ENCODE measurements at regions not wholly inside any gene's neighbourhood (a gene's known extent, or its start where the extent isn't known, plus 50 kb on each side); places are given as distances from the start of the nearest gene placed in this dataset.

DNA sequence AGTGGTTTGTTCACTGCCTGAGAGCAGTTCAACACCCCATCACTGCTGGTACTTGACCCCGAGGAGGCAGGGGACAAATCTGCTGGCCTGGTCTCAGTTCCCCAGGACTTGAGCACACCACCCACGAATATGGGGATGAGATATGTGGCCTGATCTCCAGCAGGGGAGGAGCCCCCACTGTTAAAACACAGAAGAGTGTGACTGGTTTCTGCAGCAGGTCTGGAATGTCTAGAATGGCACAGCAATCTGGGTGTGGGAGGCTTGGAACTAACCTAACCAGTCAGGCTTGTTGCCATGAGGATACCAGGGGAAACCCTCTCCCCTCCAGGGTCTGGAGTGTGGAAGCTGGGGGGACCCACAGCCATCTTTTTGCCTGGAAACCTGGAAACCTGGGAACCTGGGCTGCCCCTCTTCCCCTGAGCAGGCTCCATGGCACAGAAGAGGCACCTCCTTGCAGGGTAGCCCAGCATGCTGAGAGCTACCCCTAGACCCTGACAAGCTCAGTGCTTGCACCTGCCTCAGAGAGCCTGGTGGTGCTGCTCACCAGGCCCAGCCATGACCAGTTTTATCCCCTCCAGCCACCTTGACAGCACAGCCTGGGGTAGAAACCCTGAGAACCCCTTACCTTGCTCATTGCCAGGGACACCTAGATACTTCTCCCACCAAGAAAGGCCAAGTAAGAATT, 273.8 kb downstream of the LIG4 start (continued):
- TF ChIP-seq ZNF263 (CRISPR knock-in tag; IDR thresholded peaks at IDR 0.05; ENCODE audit: low read depth) (no peak), ZNF396 (CRISPR knock-in tag; IDR thresholded peaks at IDR 0.05; ENCODE audit: borderline replicate concordance) (no peak), NFYB (CRISPR knock-in tag; conservative IDR thresholded peaks at IDR 0.05; ENCODE audit: low read depth) (no peak), ZNF423 (CRISPR knock-in tag; IDR thresholded peaks at IDR 0.05) (no peak), NR2C2 (CRISPR knock-in tag; IDR thresholded peaks at IDR 0.05) (no peak), MXD4 (CRISPR knock-in tag; IDR thresholded peaks at IDR 0.05; ENCODE audit: borderline replicate concordance) (no peak), ERG (CRISPR knock-in tag; IDR thresholded peaks at IDR 0.05) (no peak), HMGA2 (CRISPR knock-in tag; IDR thresholded peaks at IDR 0.05) (no peak)

DNA sequence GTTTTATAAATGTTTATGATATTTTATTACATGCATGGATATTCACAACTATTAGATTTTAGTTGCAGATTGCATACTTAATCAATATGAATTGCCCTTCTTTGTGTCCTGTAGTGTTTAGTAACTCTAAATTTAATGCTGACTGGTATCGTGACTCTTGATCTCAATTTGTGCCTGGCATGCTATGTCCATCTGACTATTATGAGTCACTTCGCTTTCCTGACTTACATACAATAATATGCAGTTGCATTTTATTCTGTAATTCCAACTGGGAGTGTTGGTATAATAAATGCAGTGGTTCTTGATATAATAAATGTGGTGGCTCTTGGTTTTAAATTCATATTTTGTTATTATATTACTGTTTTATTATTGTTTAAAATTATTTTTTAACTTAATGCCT, 277.5 kb downstream of the LIG4 start:
- Mint-ChIP-seq H3K4me1 (no peaks in the 10 kb centered on the region), H3K36me3 (no peaks in the 10 kb centered on the region), H3K4me3 (no peak overlapping the region), H3K27me3 (ENCODE audit: low read depth) (no peaks in the 10 kb centered on the region), H3K27ac (no peak overlapping the region), H3K9me3 (no peaks in the 10 kb centered on the region)
- POLR2A ChIA-PET, result no interaction called here
- DNase-seq (ENCODE audit: low spot score), result no peak
- no peak for ATAC-seq
- CTCF ChIA-PET, result no interaction called here
- TF ChIP-seq ZNF425 (CRISPR knock-in tag; conservative IDR thresholded peaks at IDR 0.05), result no peak

GRCh38 chr13:107931056-107931455, 284.3 kb downstream of the LIG4 start:
- ChIA-PET POLR2A (no interaction called here), CTCF (no interaction called here)
- no peak overlapping the region for H3K4me3 Mint-ChIP-seq
- DNase-seq (ENCODE audit: low spot score) (no peak), ATAC-seq (no peak)
- H3K27ac Mint-ChIP-seq, result no peak overlapping the region
- 0 out of 2 replicates have a peak, but pooled peaks cover 3% of the 10 kb centered on the region for H3K4me1 Mint-ChIP-seq
- H3K27me3 Mint-ChIP-seq (ENCODE audit: low read depth), result no peaks in the 10 kb centered on the region
- TF ChIP-seq GABPB1 (CRISPR knock-in tag; IDR thresholded peaks at IDR 0.05) (no peak), MYBL2 (CRISPR knock-in tag; IDR thresholded peaks at IDR 0.05) (no peak), ZNF121 (CRISPR knock-in tag; IDR thresholded peaks at IDR 0.05) (no peak), ZNF281 (CRISPR knock-in tag; IDR thresholded peaks at IDR 0.05) (no peak), ZNF317 (CRISPR knock-in tag; IDR thresholded peaks at IDR 0.05; ENCODE audit: borderline replicate concordance, low read depth) (no peak), NFYB (CRISPR knock-in tag; conservative IDR thresholded peaks at IDR 0.05; ENCODE audit: low read depth) (no peak), RORB (CRISPR knock-in tag; IDR thresholded peaks at IDR 0.05) (no peak), PRRX2 (CRISPR knock-in tag; IDR thresholded peaks at IDR 0.05) (no peak), RELA (CRISPR knock-in tag; IDR thresholded peaks at IDR 0.05; ENCODE audit: borderline replicate concordance) (no peak)
- no peaks in the 10 kb centered on the region; the same call in 1 of the 2 replicates for H3K9me3 Mint-ChIP-seq
- H3K36me3 Mint-ChIP-seq, result peaks cover 4% of the 10 kb centered on the region; the same call in 1 of the 2 replicates
